ENCODE measurements at regions not wholly inside any gene's neighbourhood (a gene's known extent, or its start where the extent isn't known, plus 50 kb on each side); places are given as distances from the start of the nearest gene placed in this dataset.
A peak's percentile ranks its signal among the peaks of the same experiment; 100 is the strongest.

DNA sequence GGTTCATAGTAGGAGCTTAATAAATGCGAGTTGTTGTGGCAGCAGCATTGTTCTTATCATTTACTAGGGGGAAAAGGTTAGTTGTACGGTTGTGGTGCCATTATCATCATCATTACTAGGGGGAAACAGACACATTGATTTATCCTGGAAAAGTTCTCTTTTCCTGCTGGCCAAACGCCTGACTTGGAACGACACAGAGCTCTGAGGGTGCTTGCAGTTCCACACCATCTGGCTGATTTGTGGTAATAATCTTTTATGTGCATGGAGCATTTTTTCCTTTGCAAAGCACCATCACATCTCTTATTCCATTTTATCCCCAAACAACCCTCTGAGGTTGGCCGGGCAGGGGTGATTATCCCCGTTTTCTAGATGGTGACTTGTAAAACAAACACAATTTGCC, 219.4 kb downstream of the BUB3 start:
- H3K4me1 ChIP-seq (ENCODE audit: control insufficient read depth in 2 of 2, insufficient read depth in 2 of 2, low read length in 2 of 2) = no peaks in the 10 kb centered on the region
- ChIA-PET POLR2A (no interaction called here), CTCF (no interaction called here)
- peaks cover 0 to 17% (median 0%) of the 10 kb centered on the region in 5 donors for H3K36me3 Mint-ChIP-seq
- DNase-seq (no peak), ATAC-seq (no peak)
- no peak overlapping the region for H3K27ac ChIP-seq (ENCODE audit: low read depth, low read length)
- H3K36me3 ChIP-seq (ENCODE audit: control insufficient read depth in 2 of 3, insufficient read depth in 3 of 3, low read length in 3 of 3) = no peaks in the 10 kb centered on the region
- H3K27me3 Mint-ChIP-seq = no peaks in the 10 kb centered on the region
- no peak overlapping the region for H3K4me3 ChIP-seq (ENCODE audit: low read length)
- no peak overlapping the region for H3K4me3 Mint-ChIP-seq
- H3K27ac Mint-ChIP-seq = no peak overlapping the region
- no peaks in the 10 kb centered on the region for H3K9me3 ChIP-seq (ENCODE audit: control insufficient read depth in 2 of 3, low read length in 3 of 3)
- H3K27me3 ChIP-seq (ENCODE audit: control insufficient read depth in 2 of 2, insufficient read depth in 2 of 2, low read length in 2 of 2) = no peaks in the 10 kb centered on the region
- no peaks in the 10 kb centered on the region for H3K4me1 Mint-ChIP-seq
- peaks cover 2 to 20% (median 6%) of the 10 kb centered on the region in 11 donors for H3K9me3 Mint-ChIP-seq
- intact Hi-C loops (cut with micrococcal nuclease) = no loop called here

DNA sequence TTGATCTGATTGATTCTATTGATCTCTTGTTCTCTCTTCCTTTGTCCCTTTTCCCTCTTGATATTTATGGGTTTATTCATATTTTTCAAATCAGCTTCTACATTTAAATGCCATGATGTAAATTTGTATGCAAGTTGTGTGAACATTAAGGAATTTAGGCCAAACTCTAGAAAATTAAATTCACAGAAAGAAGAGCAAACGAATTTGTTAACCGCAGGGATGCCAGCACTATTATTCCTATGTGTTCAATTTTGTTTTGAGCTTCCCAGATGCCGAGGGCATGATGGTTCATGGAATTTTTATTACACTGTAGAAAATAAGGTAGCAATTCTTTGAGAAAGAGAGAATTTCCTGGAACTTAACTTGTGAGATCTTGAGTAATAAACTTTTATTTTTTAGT, 220.9 kb downstream of the BUB3 start:
- Histone ChIP-seq H3K27ac (ENCODE audit: low read depth, low read length) (no peak overlapping the region), H3K4me3 (ENCODE audit: low read length) (no peak overlapping the region), H3K27me3 (ENCODE audit: control insufficient read depth in 2 of 2, insufficient read depth in 2 of 2, low read length in 2 of 2) (no peaks in the 10 kb centered on the region), H3K4me1 (ENCODE audit: control insufficient read depth in 2 of 2, insufficient read depth in 2 of 2, low read length in 2 of 2) (no peaks in the 10 kb centered on the region), H3K36me3 (ENCODE audit: control insufficient read depth in 2 of 3, insufficient read depth in 3 of 3, low read length in 3 of 3) (no peaks in the 10 kb centered on the region), H3K9me3 (ENCODE audit: control insufficient read depth in 2 of 3, low read length in 3 of 3) (no peaks in the 10 kb centered on the region)
- H3K4me1 Mint-ChIP-seq = no peaks in the 10 kb centered on the region
- H3K9me3 Mint-ChIP-seq = peaks cover 0 to 14% (median 2%) of the 10 kb centered on the region in 11 donors
- no peak overlapping the region for H3K4me3 Mint-ChIP-seq
- no peak overlapping the region for H3K27ac Mint-ChIP-seq
- ChIA-PET CTCF (no interaction called here), POLR2A (no interaction called here)
- DNase-seq = no peak
- no peak for ATAC-seq
- intact Hi-C loops (cut with micrococcal nuclease) = no loop called here
- no peaks in the 10 kb centered on the region for H3K27me3 Mint-ChIP-seq
- peaks cover 0 to 10% (median 0%) of the 10 kb centered on the region in 5 donors for H3K36me3 Mint-ChIP-seq

DNA sequence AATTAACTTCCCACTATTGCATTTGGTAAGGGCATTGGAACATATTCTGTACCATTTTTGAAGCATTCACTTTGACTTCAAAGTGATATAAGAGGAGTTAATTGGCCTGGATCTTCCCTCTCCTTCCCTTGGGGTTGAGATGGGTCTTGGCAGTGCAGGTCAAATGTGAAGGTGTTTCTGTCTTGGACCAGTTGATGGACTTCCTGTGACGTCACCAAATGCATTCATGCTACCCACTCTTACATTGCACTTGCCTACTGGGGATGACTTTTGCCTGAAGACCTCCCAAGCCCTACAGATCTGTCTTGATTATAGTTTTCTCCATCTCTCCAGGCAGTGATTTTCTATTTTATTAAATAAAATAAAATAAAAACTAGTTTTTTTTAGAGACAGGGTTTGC, 221.5 kb downstream of the BUB3 start:
- ChIA-PET POLR2A (no interaction called here), CTCF (no interaction called here)
- intact Hi-C loops (cut with micrococcal nuclease) = no loop called here

DNA sequence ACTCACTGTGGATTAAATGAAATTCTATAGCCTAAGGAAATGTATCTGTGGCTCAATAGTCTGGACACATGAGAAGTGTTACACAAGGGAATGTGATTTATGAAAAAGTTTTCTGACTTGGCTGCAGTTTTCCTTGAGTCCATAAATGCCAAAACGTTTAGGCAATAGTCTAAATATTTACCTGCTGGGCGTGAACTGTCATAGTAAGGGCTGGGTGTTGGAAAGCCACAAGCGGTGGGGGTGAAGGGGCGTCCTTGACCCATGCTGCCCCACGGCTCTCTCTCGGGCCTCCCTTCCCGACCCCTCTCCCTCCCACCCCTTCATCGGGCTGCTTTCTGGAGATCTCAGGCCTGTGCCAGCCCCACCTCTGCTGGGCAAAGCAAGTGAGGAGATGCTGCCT, 223.7 kb downstream of the BUB3 start:
- H3K27ac Mint-ChIP-seq = no peak overlapping the region
- Histone ChIP-seq H3K4me3 (ENCODE audit: low read length) (no peak overlapping the region), H3K36me3 (ENCODE audit: control insufficient read depth in 2 of 3, insufficient read depth in 3 of 3, low read length in 3 of 3) (no peaks in the 10 kb centered on the region), H3K4me1 (ENCODE audit: control insufficient read depth in 2 of 2, insufficient read depth in 2 of 2, low read length in 2 of 2) (no peaks in the 10 kb centered on the region), H3K9me3 (ENCODE audit: control insufficient read depth in 2 of 3, low read length in 3 of 3) (no peaks in the 10 kb centered on the region), H3K27ac (ENCODE audit: low read depth, low read length) (no peak overlapping the region), H3K27me3 (ENCODE audit: control insufficient read depth in 2 of 2, insufficient read depth in 2 of 2, low read length in 2 of 2) (no peaks in the 10 kb centered on the region)
- peaks cover 0 to 1% (median 0%) of the 10 kb centered on the region in 11 donors for H3K9me3 Mint-ChIP-seq
- H3K27me3 Mint-ChIP-seq = peaks cover 0 to 16% (median 0%) of the 10 kb centered on the region in 5 donors
- peaks cover 0 to 2% (median 0%) of the 10 kb centered on the region in 7 donors for H3K4me1 Mint-ChIP-seq
- ATAC-seq = no peak
- ChIA-PET POLR2A (no interaction called here), CTCF (interaction anchor here (0.7 kb wide), 1 partner anchor 418 kb away, joined by 3 read pairs; no protein-coding TSS in a partner anchor)
- DNase-seq = no peak
- no peak overlapping the region for H3K4me3 Mint-ChIP-seq
- intact Hi-C loops (cut with micrococcal nuclease) = no loop called here
- no peaks in the 10 kb centered on the region for H3K36me3 Mint-ChIP-seq

More for the DNA sequence above, 221.5 kb downstream of the BUB3 start:
- H3K27ac Mint-ChIP-seq = no peak overlapping the region
- peaks cover 0 to 4% (median 0%) of the 10 kb centered on the region in 5 donors for H3K36me3 Mint-ChIP-seq
- Histone ChIP-seq H3K4me3 (ENCODE audit: low read length) (no peak overlapping the region), H3K4me1 (ENCODE audit: control insufficient read depth in 2 of 2, insufficient read depth in 2 of 2, low read length in 2 of 2) (no peaks in the 10 kb centered on the region), H3K9me3 (ENCODE audit: control insufficient read depth in 2 of 3, low read length in 3 of 3) (no peaks in the 10 kb centered on the region), H3K27me3 (ENCODE audit: control insufficient read depth in 2 of 2, insufficient read depth in 2 of 2, low read length in 2 of 2) (no peaks in the 10 kb centered on the region), H3K27ac (ENCODE audit: low read depth, low read length) (no peak overlapping the region), H3K36me3 (ENCODE audit: control insufficient read depth in 2 of 3, insufficient read depth in 3 of 3, low read length in 3 of 3) (no peaks in the 10 kb centered on the region)
- no peak for DNase-seq
- H3K4me3 Mint-ChIP-seq = no peak overlapping the region
- peaks cover 0 to 5% (median 0%) of the 10 kb centered on the region in 5 donors for H3K27me3 Mint-ChIP-seq
- peaks cover 0 to 7% (median 2%) of the 10 kb centered on the region in 11 donors for H3K9me3 Mint-ChIP-seq
- no peak for ATAC-seq
- H3K4me1 Mint-ChIP-seq = no peaks in the 10 kb centered on the region

DNA sequence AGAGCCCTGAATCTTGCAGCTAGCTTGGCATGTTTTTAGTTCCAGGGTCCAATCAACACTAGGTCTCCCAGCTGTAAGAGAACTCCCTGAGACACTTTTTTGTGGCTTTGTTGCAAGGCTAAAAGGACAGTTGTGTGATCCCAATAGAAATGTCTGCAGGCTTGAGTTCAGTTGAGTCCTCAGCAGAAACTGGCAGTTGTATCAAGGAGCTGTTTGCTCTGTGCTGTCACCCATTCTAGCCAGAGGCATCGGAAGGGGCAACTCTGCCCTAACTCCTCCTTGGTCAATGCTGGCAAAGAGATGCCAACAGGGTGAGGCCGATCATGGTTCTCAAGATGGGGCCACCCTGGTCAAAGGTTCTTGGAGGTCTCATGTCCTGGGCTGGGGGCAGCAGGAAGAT, 224.1 kb downstream of the BUB3 start:
- ATAC-seq = no peak

DNA sequence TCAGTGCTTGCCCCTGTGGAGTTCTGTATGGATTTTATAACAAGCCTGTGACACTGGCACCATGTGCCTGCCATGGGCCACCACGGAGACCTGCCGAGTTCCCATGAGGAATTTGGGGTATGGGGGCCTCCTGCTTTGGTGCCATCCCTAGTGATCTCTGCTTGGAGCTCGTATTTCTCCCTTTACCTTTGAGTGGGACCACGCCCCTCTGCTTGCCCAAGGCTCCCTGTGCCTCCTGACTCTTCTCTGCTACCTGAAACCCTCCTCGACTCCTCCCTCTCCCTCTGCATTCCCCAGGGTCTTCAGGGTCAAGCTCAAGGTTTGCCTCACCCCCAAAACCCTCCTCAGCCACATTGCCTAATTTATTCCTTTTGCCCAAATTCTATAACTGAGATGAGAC, 225.0 kb downstream of the BUB3 start:
- Histone ChIP-seq H3K4me3 (ENCODE audit: low read length) (no peak overlapping the region), H3K27me3 (ENCODE audit: control insufficient read depth in 2 of 2, insufficient read depth in 2 of 2, low read length in 2 of 2) (no peaks in the 10 kb centered on the region), H3K4me1 (ENCODE audit: control insufficient read depth in 2 of 2, insufficient read depth in 2 of 2, low read length in 2 of 2) (no peaks in the 10 kb centered on the region), H3K36me3 (ENCODE audit: control insufficient read depth in 2 of 3, insufficient read depth in 3 of 3, low read length in 3 of 3) (no peaks in the 10 kb centered on the region), H3K27ac (ENCODE audit: low read depth, low read length) (no peak overlapping the region), H3K9me3 (ENCODE audit: control insufficient read depth in 2 of 3, low read length in 3 of 3) (no peaks in the 10 kb centered on the region)
- ATAC-seq (no peak), DNase-seq (no peak)
- intact Hi-C loops (cut with micrococcal nuclease) = no loop called here
- CTCF ChIA-PET = interaction anchor here (0.7 kb wide), 1 partner anchor 246 kb away, joined by 4 read pairs; no protein-coding TSS in a partner anchor
- H3K9me3 Mint-ChIP-seq = peaks cover 0 to 4% (median 0%) of the 10 kb centered on the region in 11 donors
- H3K36me3 Mint-ChIP-seq = no peaks in the 10 kb centered on the region
- H3K4me3 Mint-ChIP-seq = no peak overlapping the region
- H3K27me3 Mint-ChIP-seq = peaks cover 0 to 25% (median 5%) of the 10 kb centered on the region in 5 donors
- POLR2A ChIA-PET = no interaction called here
- no peak overlapping the region for H3K27ac Mint-ChIP-seq
- H3K4me1 Mint-ChIP-seq = peaks cover 0 to 3% (median 0%) of the 10 kb centered on the region in 7 donors

More for the DNA sequence above, 224.1 kb downstream of the BUB3 start:
- H3K27ac Mint-ChIP-seq = no peak overlapping the region
- intact Hi-C loops (cut with micrococcal nuclease) = no loop called here
- no peaks in the 10 kb centered on the region for H3K9me3 ChIP-seq (ENCODE audit: control insufficient read depth in 2 of 3, low read length in 3 of 3)
- H3K4me1 Mint-ChIP-seq = peaks cover 0 to 3% (median 0%) of the 10 kb centered on the region in 7 donors
- no peaks in the 10 kb centered on the region for H3K36me3 ChIP-seq (ENCODE audit: control insufficient read depth in 2 of 3, insufficient read depth in 3 of 3, low read length in 3 of 3)
- no peaks in the 10 kb centered on the region for H3K36me3 Mint-ChIP-seq
- H3K27me3 Mint-ChIP-seq = peaks cover 0 to 20% (median under 1%) of the 10 kb centered on the region in 5 donors
- no peak for DNase-seq
- H3K9me3 Mint-ChIP-seq = peaks cover 0 to 1% (median 0%) of the 10 kb centered on the region in 11 donors
- ChIA-PET CTCF (interaction anchor here (0.7 kb wide), 2 partner anchors 245 to 418 kb away, joined by 3 to 4 read pairs; no protein-coding TSS in a partner anchor), POLR2A (no interaction called here)
- no peaks in the 10 kb centered on the region for H3K4me1 ChIP-seq (ENCODE audit: control insufficient read depth in 2 of 2, insufficient read depth in 2 of 2, low read length in 2 of 2)
- no peak overlapping the region for H3K4me3 Mint-ChIP-seq
- no peak overlapping the region for H3K27ac ChIP-seq (ENCODE audit: low read depth, low read length)
- H3K27me3 ChIP-seq (ENCODE audit: control insufficient read depth in 2 of 2, insufficient read depth in 2 of 2, low read length in 2 of 2) = no peaks in the 10 kb centered on the region
- H3K4me3 ChIP-seq (ENCODE audit: low read length) = no peak overlapping the region

DNA sequence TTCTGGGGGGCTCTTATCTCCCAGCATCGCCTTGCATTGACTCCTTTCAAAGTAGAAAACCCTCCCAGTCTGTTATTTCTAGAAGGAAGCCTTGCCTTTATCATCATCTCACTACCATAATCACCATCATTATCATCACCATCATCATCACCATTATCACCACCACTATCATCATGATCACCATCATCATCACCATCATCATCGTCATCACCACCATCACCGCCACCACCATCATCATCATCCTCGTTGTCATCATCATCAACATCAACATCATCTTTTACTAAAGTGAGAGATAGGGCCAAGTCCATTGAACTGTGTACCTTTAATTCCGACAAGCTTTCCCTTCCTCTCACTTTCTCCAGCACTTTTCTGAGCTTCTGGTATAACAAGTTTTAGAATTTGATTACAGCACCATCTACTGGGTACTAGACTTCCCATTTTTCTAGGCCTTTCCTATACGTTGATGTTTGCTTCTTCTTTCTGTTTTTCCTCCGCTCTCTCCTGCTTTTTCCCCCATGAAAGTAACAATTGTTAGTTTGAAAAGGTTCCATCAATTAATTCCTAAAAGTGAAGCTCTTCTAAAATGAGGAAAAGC, 226.4 kb downstream of the BUB3 start:
- POLR2A ChIA-PET = interaction anchor here (0.7 kb wide), 1 partner anchor 9 kb away, joined by 3 read pairs; no protein-coding TSS in a partner anchor
- intact Hi-C loops (cut with micrococcal nuclease) = loop anchor here (1.0 to 2.0 kb wide), 3 partner anchors 240 to 338 kb away; no protein-coding TSS in a partner anchor
- ATAC-seq (no peak), DNase-seq (peak in 3 of 9 donors; percentile 6 to 13 (median 10))
- H3K4me1 Mint-ChIP-seq = peaks cover 0 to 3% (median 0%) of the 10 kb centered on the region in 7 donors
- peaks cover 0 to under 1% (median 0%) of the 10 kb centered on the region in 5 donors for H3K36me3 Mint-ChIP-seq
- H3K4me1 ChIP-seq (ENCODE audit: control insufficient read depth in 2 of 2, insufficient read depth in 2 of 2, low read length in 2 of 2) = no peaks in the 10 kb centered on the region
- H3K4me3 Mint-ChIP-seq = no peak overlapping the region
- no peaks in the 10 kb centered on the region for H3K9me3 ChIP-seq (ENCODE audit: control insufficient read depth in 2 of 3, low read length in 3 of 3)
- H3K9me3 Mint-ChIP-seq = peaks cover 0 to 6% (median under 1%) of the 10 kb centered on the region in 11 donors
- no peak overlapping the region for H3K4me3 ChIP-seq (ENCODE audit: low read length)
- CTCF ChIA-PET = interaction anchor here (0.6 to 1.9 kb wide), 3 partner anchors 157 to 249 kb away, joined by 5 to 8 read pairs (median 6); no protein-coding TSS in a partner anchor
- no peaks in the 10 kb centered on the region for H3K27me3 ChIP-seq (ENCODE audit: control insufficient read depth in 2 of 2, insufficient read depth in 2 of 2, low read length in 2 of 2)
- no peaks in the 10 kb centered on the region for H3K36me3 ChIP-seq (ENCODE audit: control insufficient read depth in 2 of 3, insufficient read depth in 3 of 3, low read length in 3 of 3)
- no peak overlapping the region for H3K27ac Mint-ChIP-seq
- peaks cover 0 to 25% (median 5%) of the 10 kb centered on the region in 5 donors for H3K27me3 Mint-ChIP-seq
- H3K27ac ChIP-seq (ENCODE audit: low read depth, low read length) = no peak overlapping the region

All from naive thymus-derived CD4-positive, alpha-beta T cell (primary cell).